KOPT-K1 (cell line): ENCODE measurements at regions not wholly inside any gene's neighbourhood (a gene's known extent, or its start where the extent isn't known, plus 50 kb on each side); places are given as distances from the start of the nearest gene placed in this dataset.
"Not testable (repeated sequence)": the region's sequence is repeated elsewhere in the genome, so short reads cannot be mapped to it uniquely, and the experiment has no call there.

Source experiments
- H3K27ac ChIP-seq: fragments of 200-600 bp; sonication (generic); 2 replicates; pipeline ENCODE4 v1.5.1; 2016; ENCODE audit warnings: antibody characterized with exemption, mild to moderate bottlenecking, low read depth, low read length; ENCODE audit not compliant: poor library complexity, severe bottlenecking
- H3K36me3 ChIP-seq: fragments of 200-600 bp; sonication (generic); 2 replicates; pipeline ENCODE4 v1.5.1; 2017; ENCODE audit warnings: antibody characterized with exemption, mild to moderate bottlenecking, low read length, moderate library complexity; ENCODE audit not compliant: insufficient read depth
- H3K9me3 ChIP-seq: fragments of 200-600 bp; sonication (generic); 2 replicates; pipeline ENCODE4 v1.5.1; 2017; ENCODE audit warnings: antibody characterized with exemption, low read length, mild to moderate bottlenecking; ENCODE audit not compliant: insufficient read depth, poor library complexity, severe bottlenecking

GRCh38 chr2:171266102-171266501 lies 105.4 kb upstream of the TLK1 start:
- H3K27ac ChIP-seq = no peak overlapping the region
- no peaks in the 10 kb centered on the region for H3K36me3 ChIP-seq
- no peaks in the 10 kb centered on the region for H3K9me3 ChIP-seq

GRCh38 chr2:171261529-171261928 lies 100.8 kb upstream of the TLK1 start:
- H3K27ac ChIP-seq, H3K36me3 ChIP-seq: not testable (repeated sequence)
- peaks cover 19% of the 10 kb centered on the region for H3K9me3 ChIP-seq

GRCh38 chr2:171260471-171261424 lies 100.1 kb upstream of the TLK1 start:
- H3K36me3 ChIP-seq = no peaks in the 10 kb centered on the region
- peak overlapping the region; percentile 40 for H3K27ac ChIP-seq
- peaks cover 19% of the 10 kb centered on the region for H3K9me3 ChIP-seq

- H3K9me3 ChIP-seq = peaks cover 25% of the 10 kb centered on the region
- no peaks in the 10 kb centered on the region for H3K36me3 ChIP-seq
- H3K27ac ChIP-seq = no peak overlapping the region
Measured at GRCh38 chr2:171254666-171255065, 94.0 kb upstream of the TLK1 start.

- H3K9me3 ChIP-seq = peaks cover 19% of the 10 kb centered on the region
- H3K36me3 ChIP-seq = no peaks in the 10 kb centered on the region
- H3K27ac ChIP-seq = no peak overlapping the region
Measured at GRCh38 chr2:171253900-171254650, 93.4 kb upstream of the TLK1 start.

GRCh38 chr2:171253279-171253678 lies 92.6 kb upstream of the TLK1 start:
- H3K36me3 ChIP-seq = no peaks in the 10 kb centered on the region
- no peak overlapping the region for H3K27ac ChIP-seq
- H3K9me3 ChIP-seq = peaks cover 11% of the 10 kb centered on the region

- Histone ChIP-seq H3K27ac (no peak overlapping the region), H3K36me3 (no peaks in the 10 kb centered on the region), H3K9me3 (peaks cover 19% of the 10 kb centered on the region)
Measured at GRCh38 chr2:171249689-171250088, 89.0 kb upstream of the TLK1 start.

GRCh38 chr2:171247741-171248662 lies 87.3 kb upstream of the TLK1 start:
- H3K27ac ChIP-seq = peak overlapping the region; percentile 49

GRCh38 chr2:171244970-171245782 lies 84.5 kb upstream of the TLK1 start:
- H3K9me3 ChIP-seq = peaks cover 20% of the 10 kb centered on the region
- H3K27ac ChIP-seq = no peak overlapping the region
- H3K36me3 ChIP-seq = no peaks in the 10 kb centered on the region

More at GRCh38 chr2:171247741-171248662, 87.3 kb upstream of the TLK1 start:
- H3K36me3 ChIP-seq = no peaks in the 10 kb centered on the region
- H3K9me3 ChIP-seq = peaks cover 20% of the 10 kb centered on the region

GRCh38 chr2:171244466-171244969 lies 83.8 kb upstream of the TLK1 start:
- H3K36me3 ChIP-seq = no peaks in the 10 kb centered on the region
- no peak overlapping the region for H3K27ac ChIP-seq
- H3K9me3 ChIP-seq = peaks cover 20% of the 10 kb centered on the region

GRCh38 chr2:171241771-171242170 lies 81.1 kb upstream of the TLK1 start:
- Histone ChIP-seq H3K27ac (no peak overlapping the region), H3K36me3 (no peaks in the 10 kb centered on the region), H3K9me3 (peaks cover 20% of the 10 kb centered on the region)

GRCh38 chr2:171238946-171239345 lies 78.3 kb upstream of the TLK1 start:
- Histone ChIP-seq H3K9me3 (no peaks in the 10 kb centered on the region), H3K36me3 (no peaks in the 10 kb centered on the region), H3K27ac (no peak overlapping the region)

GRCh38 chr2:171237751-171238505 lies 77.2 kb upstream of the TLK1 start:
- Histone ChIP-seq H3K36me3 (no peaks in the 10 kb centered on the region), H3K9me3 (no peaks in the 10 kb centered on the region), H3K27ac (no peak overlapping the region)
